ENCODE measurements at regions not wholly inside any gene's neighbourhood (a gene's known extent, or its start where the extent isn't known, plus 50 kb on each side); places are given as distances from the start of the nearest gene placed in this dataset.
"Not testable (repeated sequence)": the region's sequence is repeated elsewhere in the genome, so short reads cannot be mapped to it uniquely, and the experiment has no call there.

- TF ChIP-seq EZH2phosphoT487 (IDR thresholded peaks at IDR 0.05; ENCODE audit: insufficient read depth, low read depth); EZH2 (IDR thresholded peaks at IDR 0.05; ENCODE audit: insufficient read depth, poor library complexity, severe bottlenecking): not testable (repeated sequence)
These were observed 282.9 kb upstream of the PRR16 start for GRCh38 chr5:120181238-120181637.

All from GM23248 (cell line).